ENCODE measurements at regions not wholly inside any gene's neighbourhood (a gene's known extent, or its start where the extent isn't known, plus 50 kb on each side); places are given as distances from the start of the nearest gene placed in this dataset.
A peak's percentile ranks its signal among the peaks of the same experiment; 100 is the strongest.

- DNase-seq (ENCODE audit: low spot score): peak; percentile 55
Measured at GRCh38 chr1:38138498-38139233, 92.1 kb upstream of the POU3F1 start.

GRCh38 chr1:38137164-38137563 is 90.6 kb upstream of the POU3F1 start:
- no peak for DNase-seq (ENCODE audit: low spot score)

- no peak for DNase-seq (ENCODE audit: low spot score)
Measured at GRCh38 chr1:38135625-38136414, 89.2 kb upstream of the POU3F1 start.

- no peak for DNase-seq (ENCODE audit: low spot score)
Measured at GRCh38 chr1:38134294-38134755, 87.7 kb upstream of the POU3F1 start.

GRCh38 chr1:38133756-38134155 is 87.2 kb upstream of the POU3F1 start:
- DNase-seq (ENCODE audit: low spot score): no peak

- DNase-seq (ENCODE audit: low spot score): no peak
Measured at GRCh38 chr1:38133304-38133703, 86.7 kb upstream of the POU3F1 start.

- no peak for DNase-seq (ENCODE audit: low spot score)
Measured at GRCh38 chr1:38132681-38133080, 86.1 kb upstream of the POU3F1 start.

GRCh38 chr1:38131024-38131585 is 84.5 kb upstream of the POU3F1 start:
- DNase-seq (ENCODE audit: low spot score): no peak

GRCh38 chr1:38129971-38130370 is 83.4 kb upstream of the POU3F1 start:
- DNase-seq (ENCODE audit: low spot score): no peak

GRCh38 chr1:38129473-38129872 is 82.9 kb upstream of the POU3F1 start:
- no peak for DNase-seq (ENCODE audit: low spot score)

GRCh38 chr1:38128926-38129453 is 82.4 kb upstream of the POU3F1 start:
- DNase-seq (ENCODE audit: low spot score): no peak

- no peak for DNase-seq (ENCODE audit: low spot score)
Measured at GRCh38 chr1:38128511-38128910, 81.9 kb upstream of the POU3F1 start.

GRCh38 chr1:38127428-38127827 is 80.8 kb upstream of the POU3F1 start:
- DNase-seq (ENCODE audit: low spot score): no peak

- no peak for DNase-seq (ENCODE audit: low spot score)
Measured at GRCh38 chr1:38126970-38127369, 80.4 kb upstream of the POU3F1 start.

- DNase-seq (ENCODE audit: low spot score): no peak
Measured at GRCh38 chr1:38125837-38126520, 79.4 kb upstream of the POU3F1 start.

GRCh38 chr1:38125016-38125415 is 78.4 kb upstream of the POU3F1 start:
- no peak for DNase-seq (ENCODE audit: low spot score)

GRCh38 chr1:38123356-38124135 is 77.0 kb upstream of the POU3F1 start:
- no peak for DNase-seq (ENCODE audit: low spot score)

GRCh38 chr1:38121231-38121680 is 74.7 kb upstream of the POU3F1 start:
- DNase-seq (ENCODE audit: low spot score): no peak

GRCh38 chr1:38120552-38121230 is 74.1 kb upstream of the POU3F1 start:
- DNase-seq (ENCODE audit: low spot score): no peak

GRCh38 chr1:38118976-38119375 is 72.4 kb upstream of the POU3F1 start:
- DNase-seq (ENCODE audit: low spot score): no peak

All from HT-29 (cell line).